D721Med (cell line): ENCODE measurements at regions not wholly inside any gene's neighbourhood (a gene's known extent, or its start where the extent isn't known, plus 50 kb on each side); places are given as distances from the start of the nearest gene placed in this dataset.

Experiments
- DNase-seq: peaks from one replicate; pipeline ENCODE4 v3.0.0; 2011; ENCODE audit warnings: low spot score; ENCODE audit not compliant: insufficient read length
- FAIRE-seq: peaks from 2 replicates; lab custom pipeline; 2011; peaks lifted over from hg19 to GRCh38; lab: Jason Lieb, UNC
- TF ChIP-seq, protein P1 (sequence below): IDR thresholded peaks from 2 replicates; pipeline ENCODE4 v1.5.1; 2012; ENCODE audit warnings: mild to moderate bottlenecking, control low read depth; ENCODE audit not compliant: insufficient read depth; ENCODE audit errors: missing control alignments

DNA sequence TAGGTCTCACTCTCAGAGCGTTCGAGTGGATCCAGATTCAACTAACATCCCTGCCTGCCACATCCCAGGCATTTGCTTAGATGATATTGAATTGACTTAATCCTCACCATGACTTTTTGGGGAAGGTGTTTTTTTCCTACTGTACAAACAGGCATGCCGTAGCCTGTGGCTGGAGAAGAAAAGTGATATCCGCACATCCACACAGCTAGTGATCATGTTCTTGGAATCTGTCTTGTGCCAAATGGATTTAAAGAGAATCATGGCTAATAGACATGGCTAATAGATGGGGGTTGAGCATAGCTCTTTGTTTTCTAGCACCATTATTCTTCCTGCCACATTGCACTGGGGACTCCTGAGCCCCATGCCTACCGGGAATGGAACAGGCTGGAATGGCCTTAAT lies 82.1 kb upstream of the THY1 start:
- no peak for DNase-seq
- TF ChIP-seq, protein P1, sequence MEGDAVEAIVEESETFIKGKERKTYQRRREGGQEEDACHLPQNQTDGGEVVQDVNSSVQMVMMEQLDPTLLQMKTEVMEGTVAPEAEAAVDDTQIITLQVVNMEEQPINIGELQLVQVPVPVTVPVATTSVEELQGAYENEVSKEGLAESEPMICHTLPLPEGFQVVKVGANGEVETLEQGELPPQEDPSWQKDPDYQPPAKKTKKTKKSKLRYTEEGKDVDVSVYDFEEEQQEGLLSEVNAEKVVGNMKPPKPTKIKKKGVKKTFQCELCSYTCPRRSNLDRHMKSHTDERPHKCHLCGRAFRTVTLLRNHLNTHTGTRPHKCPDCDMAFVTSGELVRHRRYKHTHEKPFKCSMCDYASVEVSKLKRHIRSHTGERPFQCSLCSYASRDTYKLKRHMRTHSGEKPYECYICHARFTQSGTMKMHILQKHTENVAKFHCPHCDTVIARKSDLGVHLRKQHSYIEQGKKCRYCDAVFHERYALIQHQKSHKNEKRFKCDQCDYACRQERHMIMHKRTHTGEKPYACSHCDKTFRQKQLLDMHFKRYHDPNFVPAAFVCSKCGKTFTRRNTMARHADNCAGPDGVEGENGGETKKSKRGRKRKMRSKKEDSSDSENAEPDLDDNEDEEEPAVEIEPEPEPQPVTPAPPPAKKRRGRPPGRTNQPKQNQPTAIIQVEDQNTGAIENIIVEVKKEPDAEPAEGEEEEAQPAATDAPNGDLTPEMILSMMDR, result no peak

DNA sequence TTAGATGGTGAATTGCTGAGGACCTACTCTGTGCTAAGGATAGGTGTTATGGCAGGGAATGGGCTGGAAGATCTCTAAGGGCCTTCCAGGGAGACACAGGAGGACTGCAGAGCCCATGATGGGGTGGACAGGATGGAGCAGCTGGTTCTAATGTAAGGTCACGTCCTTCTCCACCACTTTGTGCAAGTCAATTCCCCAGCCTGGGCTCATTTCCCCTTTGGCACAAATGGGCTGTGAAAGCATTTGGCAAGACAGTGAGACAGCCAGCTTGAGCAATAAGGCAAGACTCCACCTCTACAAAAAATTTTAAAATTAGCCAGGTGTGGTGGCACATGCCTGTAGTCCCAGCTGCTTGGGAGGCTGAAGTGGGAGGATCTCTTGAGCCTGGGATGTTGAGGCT lies 81.4 kb upstream of the THY1 start:
- FAIRE-seq (no peak), DNase-seq (no peak)
- TF ChIP-seq, protein P1, result no peak

More for the DNA sequence above, 82.1 kb upstream of the THY1 start:
- FAIRE-seq, result no peak

DNA sequence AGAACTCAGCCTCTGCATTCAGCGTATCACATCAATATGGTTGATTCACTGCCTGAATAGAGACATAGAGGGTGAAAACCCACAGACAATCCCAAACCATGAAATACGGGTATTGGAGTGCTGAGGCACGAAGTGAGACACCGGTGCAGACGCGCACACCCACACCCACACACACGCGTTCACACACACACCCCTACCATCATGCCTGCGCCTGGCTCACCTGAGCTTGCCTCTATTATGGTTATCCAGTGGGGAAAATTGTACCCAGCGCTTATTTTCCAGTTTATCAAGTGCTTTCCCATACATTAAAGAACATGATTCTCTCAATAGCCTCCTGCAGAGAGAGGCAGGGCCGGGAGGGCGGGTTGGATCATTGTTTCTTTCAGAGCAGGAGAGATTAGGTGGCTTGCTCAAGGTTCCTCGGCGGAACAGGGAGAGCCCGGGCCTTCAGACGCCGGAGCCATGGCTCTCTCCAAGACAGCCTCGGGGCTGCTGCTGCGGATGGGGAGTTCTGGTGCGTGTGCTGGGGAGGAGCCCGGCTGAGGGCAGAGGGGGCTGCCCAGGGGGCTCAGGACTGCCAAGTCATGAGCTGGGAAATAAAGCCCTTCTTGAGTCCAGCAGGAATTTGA lies 78.9 kb upstream of the THY1 start:
- no peak for DNase-seq
- FAIRE-seq, result no peak
- TF ChIP-seq, protein P1, result no peak

DNA sequence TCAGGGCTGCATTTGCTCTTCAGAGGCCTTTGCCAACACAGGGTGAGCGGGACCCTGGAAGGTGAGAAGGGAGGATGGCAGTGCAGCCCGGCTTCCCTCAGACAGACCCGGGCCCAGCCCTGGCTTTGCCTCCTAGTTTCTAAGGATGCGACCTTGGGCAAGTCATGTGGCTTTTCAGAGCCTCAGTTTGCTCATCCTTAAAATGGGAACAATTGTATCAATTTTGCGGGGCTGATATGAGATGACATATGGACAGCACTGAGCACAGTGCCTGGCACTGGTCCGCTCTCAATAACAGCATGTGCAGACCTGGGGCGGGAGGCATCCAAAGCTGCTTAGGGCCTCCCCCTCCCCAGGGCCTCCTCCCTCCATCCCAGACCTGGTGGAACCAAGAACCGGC lies 74.7 kb upstream of the THY1 start:
- FAIRE-seq, result no peak
- DNase-seq, result no peak
- TF ChIP-seq, protein P1, result no peak

DNA sequence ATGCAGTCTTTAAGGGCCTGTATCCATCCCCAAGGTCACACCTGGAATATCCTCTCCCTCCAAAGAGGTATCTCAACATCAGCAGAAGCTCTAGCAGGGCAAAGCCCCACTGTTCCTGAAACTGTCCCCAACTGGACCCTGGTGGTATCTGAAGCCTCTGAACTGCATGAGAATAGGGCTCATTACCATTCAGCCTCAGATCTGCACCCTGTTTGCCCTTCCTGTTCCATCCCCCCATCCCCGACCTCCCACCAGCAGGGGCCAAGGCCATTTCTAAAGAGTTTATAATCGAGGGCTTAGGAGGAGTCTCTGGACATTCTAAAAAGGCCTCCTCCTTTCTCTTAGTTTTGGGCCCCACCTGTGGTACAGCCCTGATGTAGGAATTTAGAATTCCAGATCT lies 74.0 kb upstream of the THY1 start:
- FAIRE-seq, result no peak
- DNase-seq, result no peak
- TF ChIP-seq, protein P1, result no peak

DNA sequence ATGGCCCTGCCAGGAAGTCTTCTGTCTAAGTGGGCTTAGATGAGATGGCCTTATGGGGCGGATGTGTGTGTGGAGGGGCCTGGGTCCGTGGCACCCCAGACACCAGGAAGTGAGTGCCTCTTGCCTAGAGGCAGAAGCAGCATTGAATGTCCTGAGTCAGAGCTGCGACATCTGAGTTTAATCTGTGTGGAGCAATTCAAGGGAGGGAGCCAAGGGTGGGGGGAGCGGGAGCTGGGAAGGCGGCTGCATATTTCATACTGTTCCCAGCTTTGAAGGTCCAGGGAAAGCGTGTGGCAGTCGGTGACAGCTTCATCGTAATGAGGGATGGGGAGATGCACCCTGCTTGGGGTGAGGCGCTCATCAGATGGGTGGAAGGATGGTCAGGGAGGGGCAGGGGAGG lies 73.5 kb upstream of the THY1 start:
- DNase-seq (no peak), FAIRE-seq (no peak)
- TF ChIP-seq, protein P1, result no peak

DNA sequence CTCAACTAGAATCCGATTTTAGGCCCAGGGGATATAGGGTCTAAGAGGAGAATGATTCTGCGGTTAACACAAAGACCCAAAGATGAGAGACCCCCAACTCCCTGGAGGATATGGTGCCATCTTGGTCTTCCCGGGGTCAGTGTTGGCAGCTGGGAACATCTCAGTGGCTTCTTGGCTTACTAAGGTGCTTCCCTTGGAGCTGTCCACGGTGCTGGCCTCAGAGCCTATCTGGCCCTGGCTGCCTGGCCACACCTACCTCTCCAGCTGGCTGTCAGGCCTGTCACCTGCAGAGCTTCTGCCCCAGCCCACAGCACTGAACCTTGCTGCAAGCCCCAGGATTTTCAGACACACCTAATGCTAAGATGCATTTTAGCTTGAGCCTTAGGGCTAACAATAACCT lies 70.7 kb upstream of the THY1 start:
- no peak for DNase-seq
- TF ChIP-seq, protein P1, result no peak
- no peak for FAIRE-seq
